ENCODE measurements at regions not wholly inside any gene's neighbourhood (a gene's known extent, or its start where the extent isn't known, plus 50 kb on each side); places are given as distances from the start of the nearest gene placed in this dataset.
"Not testable (repeated sequence)": the region's sequence is repeated elsewhere in the genome, so short reads cannot be mapped to it uniquely, and the experiment has no call there.

GRCh38 chrX:65870544-65870943, 169.3 kb downstream of the VSIG4 start:
- not testable (repeated sequence) for TF ChIP-seq POLR2A (IDR thresholded peaks at IDR 0.05; ENCODE audit: low read depth, low read length); CTCF (IDR thresholded peaks at IDR 0.05; ENCODE audit: extremely low read depth in 1 of 2, insufficient read depth in 1 of 2, low read depth in 1 of 2, low read length in 2 of 2); EZH2 (IDR thresholded peaks at IDR 0.05; ENCODE audit: borderline replicate concordance, low read depth, low read length, severe bottlenecking); FOS (IDR thresholded peaks at IDR 0.05; ENCODE audit: borderline replicate concordance, insufficient read depth, low read length); POLR2AphosphoS5 (IDR thresholded peaks at IDR 0.05; ENCODE audit: insufficient read depth, low read depth, low read length); JUN (IDR thresholded peaks at IDR 0.05; ENCODE audit: borderline replicate concordance, insufficient read depth, insufficient read length, low read depth)
